Activated CD8-positive, alpha-beta T cell treated with anti-CD3 and anti-CD28 coated beads, Interleukin-2, amount 10 ng/mL, durations not matched to agents 7 days and 5 days (primary cell): ENCODE measurements at regions not wholly inside any gene's neighbourhood (a gene's known extent, or its start where the extent isn't known, plus 50 kb on each side); places are given as distances from the start of the nearest gene placed in this dataset.
"Not testable (repeated sequence)": the region's sequence is repeated elsewhere in the genome, so short reads cannot be mapped to it uniquely, and the experiment has no call there.

Experiments
- ATAC-seq: fragments of 150-1000 bp; cut with Tn5 transposase; one replicate; pipeline ENCODE4 v1.10.0; 2021; ENCODE audit warnings: moderate library complexity
- CTCF ChIA-PET: fragments of 350-600 bp; sonication (Branson Sonifier 250); formaldehyde crosslinking; loops from one replicate; lab custom pipeline; 2021; ENCODE audit warnings: antibody characterized with exemption; lab: Charles Lee
- POLR2A ChIA-PET: fragments of 350-600 bp; sonication (Branson Sonifier 250); formaldehyde crosslinking; loops from one replicate; lab custom pipeline; 2021; ENCODE audit warnings: antibody characterized with exemption; lab: Charles Lee
- DNase-seq: peaks from one replicate; pipeline ENCODE4 v3.0.0-alpha.2; 2020
- H3K27ac Mint-ChIP-seq: one replicate; pipeline ENCODE4 v1.8.0; 2021; ENCODE audit warnings: mild to moderate bottlenecking, mixed read lengths
- H3K27me3 Mint-ChIP-seq: one replicate; pipeline ENCODE4 v1.8.0; 2021; ENCODE audit warnings: low read depth, mixed read lengths
- H3K36me3 Mint-ChIP-seq: one replicate; pipeline ENCODE4 v1.8.0; 2021; ENCODE audit warnings: low read depth, mixed read lengths
- H3K4me1 Mint-ChIP-seq: one replicate; pipeline ENCODE4 v1.8.0; 2021; ENCODE audit warnings: low read depth, mixed read lengths
- H3K4me3 Mint-ChIP-seq: one replicate; pipeline ENCODE4 v1.8.0; 2021; ENCODE audit warnings: mild to moderate bottlenecking, mixed read lengths
- H3K9me3 Mint-ChIP-seq: one replicate; pipeline ENCODE4 v1.8.0; 2022; ENCODE audit warnings: mixed read lengths; ENCODE audit not compliant: insufficient read depth

DNA sequence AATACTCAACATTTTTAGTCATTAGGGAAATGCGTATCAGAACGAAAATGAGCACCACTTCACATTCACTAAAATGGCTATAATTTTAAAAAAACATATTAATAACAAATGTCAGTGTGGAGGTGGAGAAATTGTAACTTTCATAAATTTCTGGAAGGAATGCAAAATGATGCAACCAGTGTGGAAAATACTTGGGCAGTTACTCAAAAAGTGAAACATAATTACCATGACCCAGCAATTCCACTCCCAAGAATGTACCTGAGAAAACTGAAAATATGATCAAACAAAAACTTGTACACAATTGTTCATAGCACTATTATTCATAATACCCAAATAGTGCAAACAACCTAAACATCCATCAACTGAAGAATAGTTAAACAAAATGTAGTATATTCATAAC lies 76.1 kb upstream of the FAM241A start:
- ATAC-seq: no peak
- Mint-ChIP-seq H3K27ac (no peak overlapping the region), H3K27me3 (peaks cover 21% of the 10 kb centered on the region), H3K4me3 (no peak overlapping the region), H3K4me1 (no peaks in the 10 kb centered on the region), H3K9me3 (no peaks in the 10 kb centered on the region), H3K36me3 (no peaks in the 10 kb centered on the region)
- CTCF ChIA-PET: no interaction called here
- POLR2A ChIA-PET: no interaction called here
- no peak for DNase-seq

DNA sequence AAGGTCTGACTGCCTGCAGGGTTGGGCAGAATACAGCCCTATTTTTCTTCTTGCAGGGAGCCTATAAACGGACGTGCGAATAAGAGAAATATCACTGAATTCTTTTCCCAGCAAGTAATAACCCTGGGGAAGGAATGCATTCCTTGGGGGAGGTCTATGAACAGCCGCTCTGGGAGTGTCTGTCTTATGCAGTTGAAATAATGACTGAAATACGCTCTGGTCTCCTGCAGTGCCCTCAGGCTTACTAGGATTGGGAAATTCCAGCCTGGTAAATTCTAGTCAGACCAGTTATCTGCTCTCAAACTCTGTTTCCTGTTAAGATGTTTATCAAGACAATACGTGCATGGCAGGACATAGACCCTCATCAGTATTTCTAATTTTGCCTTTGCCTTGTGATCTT lies 72.1 kb upstream of the FAM241A start:
- Mint-ChIP-seq H3K36me3 (no peaks in the 10 kb centered on the region), H3K9me3 (no peaks in the 10 kb centered on the region), H3K4me3 (no peak overlapping the region), H3K27me3 (peaks cover 9% of the 10 kb centered on the region), H3K4me1 (no peaks in the 10 kb centered on the region), H3K27ac (no peak overlapping the region)
- CTCF ChIA-PET: interaction anchor here (1.3 kb wide), 1 partner anchor 161 kb away, joined by 4 read pairs; no protein-coding TSS in a partner anchor
- POLR2A ChIA-PET: no interaction called here
- no peak for ATAC-seq
- DNase-seq: no peak

DNA sequence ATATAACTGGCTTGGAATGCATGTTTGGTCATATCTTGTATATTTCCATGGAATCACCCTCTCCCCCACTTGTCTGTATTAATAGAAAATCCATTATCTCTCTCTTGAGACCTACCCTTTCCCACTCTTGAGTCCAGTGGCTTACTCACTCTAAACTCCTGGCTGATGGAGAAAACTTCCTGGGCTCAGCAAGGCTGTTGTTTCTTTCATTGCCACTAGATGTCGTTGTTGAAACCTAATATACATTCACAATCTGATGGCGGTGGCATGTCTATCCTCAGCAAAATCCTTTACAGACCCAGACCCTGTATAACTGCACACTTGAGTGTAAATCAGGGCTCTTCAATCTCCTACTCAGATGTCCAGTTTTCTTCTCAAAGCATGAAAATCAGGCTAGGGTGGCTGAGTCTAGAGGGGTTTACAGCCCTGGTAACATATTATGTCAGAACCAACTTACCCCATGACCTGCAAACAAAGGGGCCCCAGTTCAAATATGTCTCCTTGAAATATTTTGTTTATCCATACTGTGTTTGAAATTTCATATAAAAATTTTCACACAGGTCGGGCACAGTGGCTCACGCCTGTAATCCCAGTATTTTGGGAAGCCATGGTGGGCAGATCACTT lies 70.0 kb upstream of the FAM241A start:
- Mint-ChIP-seq H3K36me3 (no peaks in the 10 kb centered on the region), H3K4me3 (no peak overlapping the region), H3K9me3 (no peaks in the 10 kb centered on the region), H3K4me1 (no peaks in the 10 kb centered on the region), H3K27ac (no peak overlapping the region), H3K27me3 (peaks cover 13% of the 10 kb centered on the region)
- peak; percentile 67 for ATAC-seq
- POLR2A ChIA-PET: no interaction called here
- CTCF ChIA-PET: interaction anchor here (1.2 kb wide), 1 partner anchor 9 kb away, joined by 3 read pairs; no protein-coding TSS in a partner anchor
- DNase-seq: peak; percentile 47

DNA sequence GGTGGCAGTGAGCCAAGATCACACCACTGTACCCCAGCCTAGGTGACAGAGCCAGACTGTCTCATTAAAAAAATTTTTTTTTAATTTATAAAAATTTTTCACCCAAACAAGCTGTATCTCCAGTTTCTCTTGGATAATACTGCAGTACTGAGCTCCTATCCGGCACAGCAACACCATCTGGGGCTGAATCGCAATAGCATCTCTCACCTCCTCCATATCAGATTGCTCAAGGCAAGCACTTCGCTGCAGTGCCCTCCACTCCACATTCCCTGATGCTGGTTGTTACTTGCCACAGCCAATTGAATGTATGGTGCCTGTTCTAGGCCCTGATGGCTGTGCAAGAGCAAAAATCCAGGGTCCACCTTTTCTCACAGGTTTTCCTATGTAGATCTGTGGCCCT lies 69.3 kb upstream of the FAM241A start:
- H3K4me1 Mint-ChIP-seq: no peaks in the 10 kb centered on the region
- no peaks in the 10 kb centered on the region for H3K36me3 Mint-ChIP-seq

DNA sequence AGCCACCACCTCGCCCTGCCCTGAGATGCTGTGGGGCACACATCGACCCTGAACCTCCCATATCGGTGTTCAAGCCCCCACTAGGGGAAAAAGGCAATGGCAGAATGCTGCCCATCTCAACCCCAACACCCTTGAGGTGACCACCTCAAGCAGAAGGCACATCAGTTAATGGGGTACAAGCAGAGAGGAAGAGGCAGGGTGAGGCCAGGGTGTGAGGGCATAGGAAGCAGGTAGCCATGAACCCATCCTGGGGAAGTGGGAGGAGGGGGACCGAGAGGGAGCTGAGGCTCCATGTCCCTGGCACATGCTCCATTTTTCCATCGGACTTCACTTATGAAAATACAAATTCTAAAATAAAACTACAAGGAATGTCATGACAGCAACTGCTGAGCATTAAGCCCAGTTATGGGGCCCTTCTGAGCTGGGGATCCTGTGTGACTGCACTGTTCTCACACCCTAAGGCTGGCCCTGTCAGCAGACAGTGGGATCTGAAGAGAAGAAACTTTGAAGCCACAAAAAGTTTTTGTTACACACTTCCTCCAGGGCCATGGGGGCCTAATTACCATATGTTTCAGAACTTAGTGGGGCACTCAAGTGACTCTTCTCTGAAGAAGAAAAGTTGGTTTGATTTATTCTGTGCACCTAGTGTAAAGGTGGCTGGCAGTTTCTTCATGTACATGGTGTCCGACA lies 68.2 kb upstream of the FAM241A start:
- peaks cover 15% of the 10 kb centered on the region for H3K27me3 Mint-ChIP-seq
- H3K4me1 Mint-ChIP-seq: no peaks in the 10 kb centered on the region
- H3K4me3 Mint-ChIP-seq: no peak overlapping the region
- no peak for DNase-seq
- no peak for ATAC-seq
- POLR2A ChIA-PET: no interaction called here
- H3K36me3 Mint-ChIP-seq: no peaks in the 10 kb centered on the region
- no peak overlapping the region for H3K27ac Mint-ChIP-seq
- H3K9me3 Mint-ChIP-seq: no peaks in the 10 kb centered on the region
- CTCF ChIA-PET: interaction anchor here (0.9 kb wide), 1 partner anchor 459 kb away, joined by 3 read pairs; no protein-coding TSS in a partner anchor

More for the DNA sequence above, 69.3 kb upstream of the FAM241A start:
- Mint-ChIP-seq H3K27me3 (peaks cover 15% of the 10 kb centered on the region), H3K27ac (no peak overlapping the region), H3K9me3 (no peaks in the 10 kb centered on the region), H3K4me3 (no peak overlapping the region)
- DNase-seq (no peak), ATAC-seq (no peak)
- ChIA-PET CTCF (interaction anchor here (1.2 kb wide), 1 partner anchor 8 kb away, joined by 3 read pairs; no protein-coding TSS in a partner anchor), POLR2A (no interaction called here)

DNA sequence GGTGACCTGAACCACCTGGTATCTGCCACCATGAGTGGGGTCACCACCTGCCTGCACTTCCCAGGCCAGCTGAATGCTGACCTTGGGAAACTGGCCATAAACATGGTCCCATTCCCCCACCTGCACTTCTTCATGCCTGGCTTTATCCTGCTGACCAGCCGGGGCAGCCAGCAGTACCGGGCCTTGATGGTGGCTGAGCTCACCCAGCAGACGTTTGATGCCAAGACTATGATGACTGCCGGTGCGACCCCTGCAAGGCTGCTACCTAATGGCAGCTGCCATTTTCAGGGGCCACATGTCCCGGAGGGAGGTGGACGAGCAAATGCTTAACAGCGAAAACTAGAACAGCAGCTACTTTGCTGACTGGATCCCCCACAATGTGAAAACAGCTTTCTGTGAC lies 67.5 kb upstream of the FAM241A start:
- Mint-ChIP-seq H3K9me3 (no peaks in the 10 kb centered on the region), H3K36me3 (no peaks in the 10 kb centered on the region), H3K27me3 (peaks cover 15% of the 10 kb centered on the region), H3K27ac (no peak overlapping the region), H3K4me1 (no peaks in the 10 kb centered on the region), H3K4me3 (no peak overlapping the region)
- no peak for DNase-seq
- ChIA-PET POLR2A (no interaction called here), CTCF (interaction anchor here (0.9 kb wide), 1 partner anchor 458 kb away, joined by 3 read pairs; no protein-coding TSS in a partner anchor)
- no peak for ATAC-seq

DNA sequence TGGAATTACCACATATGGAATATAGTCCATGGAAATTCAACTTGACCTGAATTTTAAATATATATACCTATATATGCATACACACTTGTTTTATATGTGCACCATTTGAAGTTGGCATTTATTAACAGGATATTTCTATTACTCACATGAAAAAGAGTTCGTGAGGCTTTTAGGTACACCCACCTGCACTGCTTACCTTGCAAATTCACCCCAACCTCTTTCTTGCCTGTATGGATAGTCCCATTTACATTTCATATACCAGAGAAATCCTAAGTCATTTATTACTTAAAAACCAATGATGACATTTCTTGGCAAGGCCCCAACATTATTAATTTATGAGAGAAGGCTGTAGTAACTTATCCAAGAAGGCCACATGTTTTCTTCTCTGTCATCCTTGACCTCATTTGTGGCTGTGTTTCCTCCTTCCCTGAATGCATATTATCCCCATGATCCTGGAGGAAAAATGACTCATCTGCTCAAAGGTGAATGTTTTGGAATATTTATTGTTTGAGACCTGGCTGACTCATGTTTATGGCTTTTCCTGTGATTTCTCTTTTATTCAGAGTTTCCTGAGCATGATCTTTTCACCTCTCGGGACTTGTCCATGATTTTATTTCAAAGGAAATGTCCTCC lies 62.2 kb upstream of the FAM241A start:
- peaks cover 5% of the 10 kb centered on the region for H3K4me1 Mint-ChIP-seq
- ChIA-PET CTCF (interaction anchor here (2.2 kb wide), 1 partner anchor 17 kb away, joined by 5 read pairs; no protein-coding TSS in a partner anchor), POLR2A (no interaction called here)
- peaks cover 14% of the 10 kb centered on the region for H3K27me3 Mint-ChIP-seq
- H3K4me3 Mint-ChIP-seq: no peak overlapping the region
- no peaks in the 10 kb centered on the region for H3K36me3 Mint-ChIP-seq
- H3K9me3 Mint-ChIP-seq: no peaks in the 10 kb centered on the region
- no peak for ATAC-seq
- no peak for DNase-seq
- H3K27ac Mint-ChIP-seq: no peak overlapping the region

DNA sequence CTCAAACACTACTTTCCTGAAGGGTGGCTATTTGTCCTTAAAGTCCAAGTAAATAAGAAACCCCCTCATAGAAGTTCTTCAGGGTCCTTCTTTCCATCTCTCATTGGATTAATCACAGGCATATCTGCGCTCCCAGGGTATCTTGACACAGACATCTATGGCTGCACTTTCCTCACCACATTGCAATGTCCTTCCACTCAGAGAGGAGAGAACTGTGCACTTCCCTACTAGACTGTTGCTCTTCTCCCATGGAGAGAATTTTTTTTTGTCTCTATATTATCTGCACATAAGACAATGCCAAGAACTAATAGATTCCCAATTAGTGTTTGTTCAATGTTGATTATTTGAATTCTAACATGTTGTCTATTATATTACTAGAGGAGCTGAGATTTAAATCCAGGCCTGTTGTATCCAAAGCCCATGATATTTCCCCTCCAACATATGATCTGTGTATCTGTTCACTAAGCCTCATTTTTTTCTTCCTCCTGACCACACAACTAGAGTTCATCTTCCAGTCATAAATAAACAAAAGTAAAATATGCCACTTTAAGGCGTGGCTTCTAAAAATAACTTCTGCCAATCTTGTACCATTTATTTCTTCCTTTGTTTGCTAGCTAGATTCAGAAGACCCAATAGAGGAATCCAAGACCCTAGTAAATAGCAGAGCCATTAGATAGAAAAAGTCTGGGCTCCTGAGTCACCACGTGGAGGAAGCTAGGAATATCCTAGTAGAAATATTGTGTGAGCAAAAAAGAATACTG lies 61.5 kb upstream of the FAM241A start:
- ChIA-PET POLR2A (no interaction called here), CTCF (interaction anchor here (0.6 to 2.2 kb wide), 2 partner anchors 8 to 16 kb away, joined by 3 to 5 read pairs; no protein-coding TSS in a partner anchor)
- no peak for ATAC-seq
- H3K27ac Mint-ChIP-seq: no peak overlapping the region
- H3K9me3 Mint-ChIP-seq: no peaks in the 10 kb centered on the region
- DNase-seq: no peak
- no peak overlapping the region for H3K4me3 Mint-ChIP-seq
- H3K36me3 Mint-ChIP-seq: no peaks in the 10 kb centered on the region
- H3K27me3 Mint-ChIP-seq: peaks cover 14% of the 10 kb centered on the region
- H3K4me1 Mint-ChIP-seq: peaks cover 5% of the 10 kb centered on the region

DNA sequence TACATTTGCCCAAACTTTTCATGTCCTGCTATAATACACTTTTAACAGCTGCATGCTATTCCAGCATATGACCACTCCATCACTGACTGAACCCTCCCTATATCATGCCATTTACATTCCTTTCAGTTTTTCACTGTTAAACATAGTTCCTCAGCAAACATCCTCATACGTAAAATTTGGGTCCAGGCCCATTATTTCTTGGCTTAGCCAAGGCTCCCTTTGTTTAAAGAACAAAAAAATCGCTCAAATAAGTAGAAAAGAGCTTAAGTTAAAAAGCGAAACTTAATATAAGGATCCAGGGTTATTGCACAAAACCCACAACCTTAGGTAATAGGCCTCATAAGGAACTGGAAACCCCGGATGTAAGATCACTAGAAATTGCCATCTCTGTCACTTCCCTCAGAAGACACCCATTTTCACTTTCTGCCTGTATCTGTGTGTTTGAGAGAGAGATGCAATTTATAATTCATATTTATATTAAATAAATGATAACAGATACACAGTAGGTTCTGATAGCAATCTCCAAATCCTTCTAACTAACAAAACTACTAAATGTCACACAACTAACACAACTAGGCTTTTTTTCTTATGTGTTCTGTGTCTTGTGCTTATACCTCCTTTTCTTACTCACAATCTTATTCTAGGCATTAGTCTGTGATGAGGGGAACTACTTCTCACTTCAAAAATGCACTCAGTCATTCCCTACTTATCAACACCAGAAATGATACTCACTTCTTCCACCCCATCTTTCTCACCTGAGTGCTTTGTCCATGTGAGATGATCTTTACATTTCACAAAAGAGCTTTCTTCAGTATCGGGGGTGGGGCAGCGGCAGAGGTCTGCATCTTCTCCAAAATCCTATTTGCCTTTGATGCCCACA lies 59.9 kb upstream of the FAM241A start:
- Mint-ChIP-seq H3K4me3 (no peak overlapping the region), H3K9me3 (no peaks in the 10 kb centered on the region), H3K4me1 (peaks cover 5% of the 10 kb centered on the region), H3K36me3 (no peaks in the 10 kb centered on the region), H3K27me3 (peaks cover 4% of the 10 kb centered on the region), H3K27ac (no peak overlapping the region)
- POLR2A ChIA-PET: no interaction called here
- ATAC-seq (no peak), DNase-seq (no peak)
- CTCF ChIA-PET: interaction anchor here (2.2 kb wide), 1 partner anchor 15 kb away, joined by 5 read pairs; no protein-coding TSS in a partner anchor

DNA sequence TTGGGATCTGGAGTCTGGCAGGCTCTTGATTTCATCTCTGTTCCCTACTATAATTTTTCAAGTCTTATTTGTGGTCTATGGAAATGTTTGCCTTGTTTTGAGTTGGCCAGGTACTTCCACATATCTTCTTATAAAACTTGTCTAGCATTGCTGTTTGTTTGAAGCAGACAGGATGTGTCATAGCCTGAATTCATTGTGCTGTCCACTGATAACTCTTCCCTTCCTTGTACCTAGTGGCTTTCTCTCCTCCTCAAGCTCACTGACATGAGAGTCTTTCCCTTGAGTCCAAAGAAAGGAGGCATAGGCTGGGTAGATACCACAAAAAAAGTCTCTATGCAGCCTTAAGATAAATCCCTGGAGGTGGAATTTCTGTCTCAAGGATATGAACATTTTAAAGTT lies 59.2 kb upstream of the FAM241A start:
- DNase-seq (no peak), ATAC-seq (no peak)
- H3K27me3 Mint-ChIP-seq: peaks cover 2% of the 10 kb centered on the region
- no peak overlapping the region for H3K4me3 Mint-ChIP-seq
- no peaks in the 10 kb centered on the region for H3K36me3 Mint-ChIP-seq
- no peaks in the 10 kb centered on the region for H3K9me3 Mint-ChIP-seq
- peaks cover 5% of the 10 kb centered on the region for H3K4me1 Mint-ChIP-seq
- H3K27ac Mint-ChIP-seq: no peak overlapping the region
- CTCF ChIA-PET: no interaction called here
- POLR2A ChIA-PET: no interaction called here

DNA sequence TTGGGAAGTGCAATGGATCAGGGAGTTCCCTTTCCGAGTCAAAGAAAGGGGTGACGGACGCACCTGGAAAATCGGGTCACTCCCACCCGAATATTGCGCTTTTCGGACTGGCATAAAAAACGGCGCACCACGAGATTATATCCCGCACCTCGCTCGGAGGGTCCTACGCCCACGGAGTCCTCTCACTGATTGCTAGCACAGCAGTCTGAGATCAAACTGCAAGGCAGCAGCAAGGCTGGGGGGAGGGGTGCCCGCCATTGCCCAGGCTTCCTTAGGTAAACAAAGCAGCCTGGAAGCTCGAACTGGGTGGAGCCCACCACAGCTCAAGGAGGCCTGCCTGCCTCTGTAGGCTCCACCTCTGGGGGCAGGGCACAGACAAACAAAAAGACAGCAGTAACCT lies 58.6 kb upstream of the FAM241A start:
- H3K27ac Mint-ChIP-seq, DNase-seq, H3K27me3 Mint-ChIP-seq, H3K4me3 Mint-ChIP-seq, H3K9me3 Mint-ChIP-seq, H3K36me3 Mint-ChIP-seq, ATAC-seq, CTCF ChIA-PET, POLR2A ChIA-PET, H3K4me1 Mint-ChIP-seq: not testable (repeated sequence)
